WTC11 (cell line): ENCODE measurements at regions not wholly inside any gene's neighbourhood (a gene's known extent, or its start where the extent isn't known, plus 50 kb on each side); places are given as distances from the start of the nearest gene placed in this dataset.

ENCODE experiments used
- ATF3 ChIP-seq: sonication (generic); formaldehyde crosslinking; conservative IDR thresholded peaks from 2 replicates; pipeline ENCODE4 v1.8.1; 2022; ENCODE audit warnings: mild to moderate bottlenecking, missing genetic modification reagents
- CTCF ChIP-seq: fragments of 200-600 bp; IDR thresholded peaks from 2 replicates; pipeline ENCODE4 v1.8.0; 2022; ENCODE audit warnings: antibody characterized with exemption
- ESRRA ChIP-seq: sonication (generic); formaldehyde crosslinking; IDR thresholded peaks from 2 replicates; pipeline ENCODE4 v1.8.1; 2022; ENCODE audit warnings: mild to moderate bottlenecking, missing genetic modification reagents, borderline replicate concordance
- FOXP4 ChIP-seq: sonication (generic); formaldehyde crosslinking; IDR thresholded peaks from 2 replicates; pipeline ENCODE4 v1.8.0; 2022; ENCODE audit warnings: mild to moderate bottlenecking, missing genetic modification reagents
- MAX ChIP-seq: sonication (generic); formaldehyde crosslinking; IDR thresholded peaks from 2 replicates; pipeline ENCODE4 v1.8.0; 2022; ENCODE audit warnings: mild to moderate bottlenecking, missing genetic modification reagents
- NFYB ChIP-seq: sonication (generic); formaldehyde crosslinking; conservative IDR thresholded peaks from 2 replicates; pipeline ENCODE4 v1.8.0; 2022; ENCODE audit warnings: low read depth, missing genetic modification reagents
- NR1H2 ChIP-seq: sonication (generic); formaldehyde crosslinking; IDR thresholded peaks from 2 replicates; pipeline ENCODE4 v1.9.0; 2021; ENCODE audit warnings: mild to moderate bottlenecking, moderate library complexity, missing genetic modification reagents
- SOX15 ChIP-seq: fragments of 250-450 bp; sonication (Bioruptor Pico); IDR thresholded peaks from 2 replicates; pipeline ENCODE4 v1.9.0; 2021; ENCODE audit warnings: mild to moderate bottlenecking
- STAT6 ChIP-seq: sonication (generic); formaldehyde crosslinking; conservative IDR thresholded peaks from 2 replicates; pipeline ENCODE4 v1.8.1; 2023; ENCODE audit warnings: mild to moderate bottlenecking, low read depth, missing genetic modification reagents, moderate library complexity
- ZBTB21 ChIP-seq: sonication (generic); formaldehyde crosslinking; IDR thresholded peaks from 2 replicates; pipeline ENCODE4 v1.8.1; 2023; ENCODE audit warnings: mild to moderate bottlenecking, missing genetic modification reagents, borderline replicate concordance
- ZNF263 ChIP-seq: sonication (generic); formaldehyde crosslinking; IDR thresholded peaks from 2 replicates; pipeline ENCODE4 v1.8.1; 2022; ENCODE audit warnings: low read depth, mild to moderate bottlenecking, moderate library complexity, missing genetic modification reagents

GRCh38 chr1:58264462-58264861 lies 282.1 kb downstream of the OMA1 start:
- no peak for TF ChIP-seq CTCF
- TF ChIP-seq ESRRA (CRISPR knock-in tag): no peak
- TF ChIP-seq SOX15 (CRISPR knock-in tag): no peak
- TF ChIP-seq NFYB (CRISPR knock-in tag): no peak
- no peak for TF ChIP-seq ATF3 (CRISPR knock-in tag)
- TF ChIP-seq FOXP4 (CRISPR knock-in tag): no peak
- TF ChIP-seq MAX: no peak
- TF ChIP-seq NR1H2: no peak
- no peak for TF ChIP-seq ZNF263
- TF ChIP-seq STAT6 (CRISPR knock-in tag): no peak
- TF ChIP-seq ZBTB21: no peak
